GM19324 (cell line): ENCODE measurements at regions not wholly inside any gene's neighbourhood (a gene's known extent, or its start where the extent isn't known, plus 50 kb on each side); places are given as distances from the start of the nearest gene placed in this dataset.

Experiments used
- ATAC-seq: cut with Tn5 transposase; IDR thresholded peaks from one replicate; pipeline ENCODE4 v1.9.1; 2021; ENCODE audit warnings: mild to moderate bottlenecking, moderate library complexity; ENCODE audit not compliant: unreplicated experiment, low FRiP score

- ATAC-seq: no peak
Observed at GRCh38 chr4:144901141-144901540, 196.9 kb downstream of the ANAPC10 start.

- ATAC-seq: peak; percentile 62
Observed at GRCh38 chr4:144902614-144903013, 195.4 kb downstream of the ANAPC10 start.

GRCh38 chr4:144903953-144904711 lies 193.9 kb downstream of the ANAPC10 start:
- no peak for ATAC-seq

GRCh38 chr4:144905286-144905685 lies 192.7 kb downstream of the ANAPC10 start:
- no peak for ATAC-seq

DNA sequence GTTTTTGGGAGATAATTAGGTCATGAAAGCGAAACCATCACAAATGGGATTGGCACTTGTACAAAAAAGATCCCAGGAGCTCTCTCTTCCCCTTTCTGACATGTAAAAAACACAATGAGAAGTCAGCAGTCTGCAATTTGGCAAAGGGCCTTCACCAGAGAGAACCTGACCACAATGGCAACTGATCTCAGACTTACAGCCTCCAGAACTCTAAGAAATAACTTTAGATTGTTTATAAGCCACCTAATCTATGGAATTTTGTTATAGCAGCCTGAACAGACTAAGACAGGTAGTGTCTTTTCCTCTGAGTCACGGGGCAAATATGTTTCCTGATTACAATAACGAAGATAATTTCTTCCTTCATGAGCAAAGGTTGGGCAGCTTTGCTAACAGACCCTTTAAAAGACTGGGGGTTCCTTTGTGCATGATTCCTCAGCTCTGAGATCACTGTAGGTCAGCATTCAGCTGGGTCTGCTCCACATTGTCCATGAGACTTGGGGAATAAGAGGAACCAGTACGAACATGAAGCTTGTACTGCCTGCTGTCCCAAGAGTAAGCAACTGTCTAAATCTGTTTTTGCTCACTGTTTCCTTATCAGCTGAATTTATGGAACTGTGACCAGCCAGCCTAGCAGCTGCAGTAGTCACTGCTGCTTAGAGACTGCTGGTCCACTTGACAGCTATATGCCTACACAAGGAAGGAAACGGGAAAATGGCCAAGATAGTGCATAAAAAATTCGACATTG lies 191.6 kb downstream of the ANAPC10 start:
- ATAC-seq: peak; percentile 39

- ATAC-seq: no peak
Observed at GRCh38 chr4:144910723-144911122, 187.3 kb downstream of the ANAPC10 start.
